NT2/D1 (cell line): ENCODE measurements at regions not wholly inside any gene's neighbourhood (a gene's known extent, or its start where the extent isn't known, plus 50 kb on each side); places are given as distances from the start of the nearest gene placed in this dataset.

Source experiments
- DNase-seq: peaks from one replicate; pipeline ENCODE4 v3.0.0-alpha.2; 2011; ENCODE audit warnings: low read depth, low spot score
- H3K27me3 ChIP-seq: 2 replicates; pipeline ENCODE4 v1.6.0; 2011; ENCODE audit warnings: mild to moderate bottlenecking; ENCODE audit not compliant: insufficient read length, insufficient read depth
- H3K36me3 ChIP-seq: 2 replicates; pipeline ENCODE4 v1.6.1; 2011; ENCODE audit warnings: mild to moderate bottlenecking, low read length, mixed read lengths; ENCODE audit not compliant: insufficient read depth, insufficient read length
- H3K4me1 ChIP-seq: 2 replicates; pipeline ENCODE4 v1.5.1; 2011; ENCODE audit not compliant: insufficient read depth, insufficient read length
- H3K4me3 ChIP-seq: 2 replicates; pipeline ENCODE4 v1.5.1; 2011; ENCODE audit warnings: low read depth; ENCODE audit not compliant: insufficient read length
- H3K9ac ChIP-seq: 2 replicates; pipeline ENCODE4 v1.6.0; 2011; ENCODE audit warnings: low read depth; ENCODE audit not compliant: insufficient read length
- H3K9me3 ChIP-seq: 2 replicates; pipeline ENCODE4 v1.5.1; 2011; ENCODE audit warnings: mild to moderate bottlenecking, low read length; ENCODE audit not compliant: insufficient read depth
- SUZ12 ChIP-seq: IDR thresholded peaks from 2 replicates; pipeline ENCODE4 v1.6.1; 2011; ENCODE audit not compliant: insufficient read length, insufficient read depth; ENCODE audit errors: extremely low read depth
- YY1 ChIP-seq: IDR thresholded peaks from 2 replicates; pipeline ENCODE4 v1.6.1; 2011; ENCODE audit not compliant: insufficient read length, insufficient read depth
- ZNF274 ChIP-seq: IDR thresholded peaks from 2 replicates; pipeline ENCODE4 v1.6.1; 2011; ENCODE audit warnings: mild to moderate bottlenecking, low read depth, low read length

- Histone ChIP-seq H3K27me3 (no peaks in the 10 kb centered on the region), H3K36me3 (no peaks in the 10 kb centered on the region), H3K9ac (no peak overlapping the region), H3K4me1 (no peaks in the 10 kb centered on the region), H3K4me3 (no peak overlapping the region), H3K9me3 (no peaks in the 10 kb centered on the region)
- no peak for DNase-seq
- TF ChIP-seq YY1, result no peak
- TF ChIP-seq SUZ12, result no peak
- TF ChIP-seq ZNF274, result no peak
Observed at GRCh38 chrX:94204524-94204923, 530.5 kb downstream of the FAM133A start.

- Histone ChIP-seq H3K9ac (no peak overlapping the region), H3K9me3 (no peaks in the 10 kb centered on the region), H3K36me3 (no peaks in the 10 kb centered on the region), H3K27me3 (no peaks in the 10 kb centered on the region), H3K4me1 (no peaks in the 10 kb centered on the region), H3K4me3 (no peak overlapping the region)
- no peak for TF ChIP-seq SUZ12
- no peak for TF ChIP-seq YY1
- TF ChIP-seq ZNF274, result no peak
- DNase-seq, result no peak
Observed at GRCh38 chrX:94216738-94217137, 542.7 kb downstream of the FAM133A start.

GRCh38 chrX:94252211-94252610 is 578.2 kb downstream of the FAM133A start:
- Histone ChIP-seq H3K4me1 (no peaks in the 10 kb centered on the region), H3K27me3 (no peaks in the 10 kb centered on the region), H3K9ac (no peak overlapping the region), H3K9me3 (no peaks in the 10 kb centered on the region), H3K4me3 (no peak overlapping the region), H3K36me3 (no peaks in the 10 kb centered on the region)
- DNase-seq, result no peak
- TF ChIP-seq SUZ12 (no peak), YY1 (no peak), ZNF274 (no peak)

DNA sequence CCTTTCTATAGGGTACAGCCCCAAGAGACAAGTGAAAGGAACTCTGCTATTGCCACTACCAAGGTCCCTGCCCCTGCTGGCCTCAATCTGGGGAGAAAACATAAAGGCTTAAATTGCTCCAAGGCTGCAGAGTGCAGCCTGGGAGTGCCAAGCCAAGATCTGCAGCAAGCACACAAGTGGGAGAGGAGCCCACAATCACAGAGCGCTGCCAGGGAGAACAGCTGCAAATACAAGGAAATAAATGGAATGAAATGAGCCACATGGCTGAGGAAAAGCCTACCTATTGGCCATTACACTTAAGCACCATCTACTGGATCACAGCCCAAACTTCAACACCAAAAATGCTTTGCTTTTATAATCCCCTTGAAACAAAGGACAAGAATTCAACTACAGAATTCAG is 582.4 kb downstream of the FAM133A start:
- no peak overlapping the region for H3K4me3 ChIP-seq
- no peaks in the 10 kb centered on the region for H3K4me1 ChIP-seq
- TF ChIP-seq YY1 (no peak), SUZ12 (no peak), ZNF274 (no peak)
- H3K27me3 ChIP-seq, result no peaks in the 10 kb centered on the region
- no peaks in the 10 kb centered on the region for H3K9me3 ChIP-seq
- DNase-seq, result no peak
- no peak overlapping the region for H3K9ac ChIP-seq
- H3K36me3 ChIP-seq, result no peaks in the 10 kb centered on the region

- Histone ChIP-seq H3K4me3 (no peak overlapping the region), H3K27me3 (no peaks in the 10 kb centered on the region), H3K9me3 (no peaks in the 10 kb centered on the region), H3K4me1 (no peaks in the 10 kb centered on the region), H3K36me3 (no peaks in the 10 kb centered on the region), H3K9ac (no peak overlapping the region)
- no peak for DNase-seq
- no peak for TF ChIP-seq YY1
- TF ChIP-seq SUZ12, result no peak
- no peak for TF ChIP-seq ZNF274
Observed at GRCh38 chrX:94265323-94265722, 591.3 kb downstream of the FAM133A start.

- Histone ChIP-seq H3K27me3 (no peaks in the 10 kb centered on the region), H3K9me3 (0 out of 2 replicates have a peak, but pooled peaks cover 10% of the 10 kb centered on the region), H3K36me3 (no peaks in the 10 kb centered on the region), H3K9ac (no peak overlapping the region), H3K4me3 (no peak overlapping the region), H3K4me1 (no peaks in the 10 kb centered on the region)
- no peak for DNase-seq
- TF ChIP-seq YY1 (no peak), ZNF274 (no peak), SUZ12 (no peak)
Observed at GRCh38 chrX:94288325-94288724, 614.3 kb downstream of the FAM133A start.

GRCh38 chrX:94288972-94289371 is 615.0 kb downstream of the FAM133A start:
- DNase-seq, result no peak
- no peaks in the 10 kb centered on the region for H3K36me3 ChIP-seq
- H3K4me3 ChIP-seq, result no peak overlapping the region
- H3K27me3 ChIP-seq, result no peaks in the 10 kb centered on the region
- TF ChIP-seq YY1, result no peak
- no peaks in the 10 kb centered on the region for H3K4me1 ChIP-seq
- no peak overlapping the region for H3K9ac ChIP-seq
- 0 out of 2 replicates have a peak, but pooled peaks cover 10% of the 10 kb centered on the region for H3K9me3 ChIP-seq

GRCh38 chrX:94302446-94302845 is 628.4 kb downstream of the FAM133A start:
- TF ChIP-seq ZNF274 (no peak), YY1 (no peak), SUZ12 (no peak)
- Histone ChIP-seq H3K36me3 (no peaks in the 10 kb centered on the region), H3K4me1 (no peaks in the 10 kb centered on the region), H3K4me3 (no peak overlapping the region), H3K27me3 (no peaks in the 10 kb centered on the region), H3K9ac (no peak overlapping the region), H3K9me3 (0 out of 2 replicates have a peak, but pooled peaks cover 4% of the 10 kb centered on the region)
- no peak for DNase-seq
